CD4-positive, alpha-beta T cell treated with Interferon alpha-2 for 1 hour (primary cell): ENCODE measurements at regions not wholly inside any gene's neighbourhood (a gene's known extent, or its start where the extent isn't known, plus 50 kb on each side); places are given as distances from the start of the nearest gene placed in this dataset.

Experiments
- DNase-seq, 2 donors: peaks; one replicate each; pipeline ENCODE4 v3.0.0-alpha.2; 2020 to 2022

- DNase-seq, result no peak
These were observed 105.0 kb upstream of the ADGRL2 start for GRCh38 chr1:81695741-81696140.

- no peak for DNase-seq
These were observed 107.4 kb upstream of the ADGRL2 start for GRCh38 chr1:81693316-81693715.

DNA sequence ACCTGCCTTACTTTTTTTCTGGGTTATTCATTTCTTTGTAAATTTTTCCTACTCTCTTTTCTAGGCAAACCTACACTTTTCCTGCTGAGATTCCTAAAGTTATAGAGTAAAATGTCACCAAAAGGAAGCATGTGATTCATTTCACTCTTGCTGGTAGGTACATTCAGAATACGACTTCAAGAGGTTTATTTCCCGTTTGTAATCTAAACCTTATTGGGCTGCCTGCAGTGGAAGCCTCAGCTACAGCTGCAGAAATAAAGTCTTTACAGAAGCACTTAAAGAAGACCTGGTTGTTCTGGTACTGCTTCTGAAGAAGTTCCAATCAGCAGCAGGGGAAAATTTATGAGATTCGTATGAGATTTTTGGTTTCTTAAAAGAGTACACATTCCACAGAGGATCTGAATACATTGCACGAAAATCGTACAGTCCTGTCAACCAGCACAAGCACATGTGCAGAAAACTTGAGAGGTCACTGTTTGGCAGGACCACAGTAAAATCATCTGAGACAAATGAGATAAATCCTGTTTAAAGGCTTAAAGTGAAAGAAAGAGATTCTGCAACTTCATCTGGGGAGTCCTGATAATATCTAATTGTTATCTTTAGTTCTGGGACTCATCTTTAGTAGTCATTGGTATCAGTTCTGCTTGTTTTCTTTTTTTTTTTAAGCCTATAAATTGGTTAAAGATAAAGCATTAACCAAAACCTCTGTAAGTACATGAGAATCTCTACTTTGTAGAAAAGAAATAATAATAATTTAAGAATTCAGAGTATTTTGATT is 109.9 kb upstream of the ADGRL2 start:
- DNase-seq, result no peak

DNA sequence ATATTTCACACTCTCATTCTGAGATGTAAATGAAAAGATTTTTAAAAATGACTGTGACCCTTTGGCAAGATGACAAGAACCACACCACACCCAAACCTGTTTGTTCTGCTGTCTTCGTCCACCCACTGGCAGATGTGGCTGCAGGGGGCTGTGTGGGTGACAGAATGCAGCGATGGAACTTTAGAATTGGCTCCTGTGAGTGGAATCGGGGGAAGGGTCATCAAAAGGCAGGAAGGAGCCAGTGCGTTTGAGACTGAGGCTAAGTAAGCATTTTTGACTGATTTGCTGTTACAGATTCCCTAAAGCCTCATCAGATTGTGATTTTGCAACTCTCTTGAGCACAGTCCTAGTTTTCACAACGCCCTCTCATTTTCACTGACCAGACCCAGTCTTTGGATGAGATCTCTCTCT is 111.2 kb upstream of the ADGRL2 start:
- no peak for DNase-seq

- no peak for DNase-seq
These were observed 118.2 kb upstream of the ADGRL2 start for GRCh38 chr1:81682490-81682889.

- DNase-seq, result no peak
These were observed 119.0 kb upstream of the ADGRL2 start for GRCh38 chr1:81681601-81682266.

GRCh38 chr1:81681114-81681513 is 119.6 kb upstream of the ADGRL2 start:
- no peak for DNase-seq

DNA sequence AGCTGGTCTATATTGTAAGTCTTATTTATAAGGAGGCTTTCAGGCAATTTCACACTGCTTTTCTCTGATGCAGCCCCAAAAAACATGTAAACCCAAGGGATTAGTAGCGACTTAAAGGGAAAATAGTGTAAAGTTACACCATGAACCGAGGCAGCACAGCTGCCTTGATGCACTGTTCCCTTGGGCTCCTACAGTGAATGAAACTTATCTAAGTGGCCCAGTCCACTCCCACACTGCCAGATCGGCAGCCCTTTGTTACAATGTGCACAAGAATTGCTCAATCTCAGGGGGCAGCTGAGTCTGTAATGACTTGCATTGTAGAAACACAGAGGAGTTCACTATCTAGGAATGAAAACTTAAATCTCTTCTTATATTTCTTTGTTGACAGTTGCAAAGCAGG is 120.8 kb upstream of the ADGRL2 start:
- DNase-seq, result no peak

DNA sequence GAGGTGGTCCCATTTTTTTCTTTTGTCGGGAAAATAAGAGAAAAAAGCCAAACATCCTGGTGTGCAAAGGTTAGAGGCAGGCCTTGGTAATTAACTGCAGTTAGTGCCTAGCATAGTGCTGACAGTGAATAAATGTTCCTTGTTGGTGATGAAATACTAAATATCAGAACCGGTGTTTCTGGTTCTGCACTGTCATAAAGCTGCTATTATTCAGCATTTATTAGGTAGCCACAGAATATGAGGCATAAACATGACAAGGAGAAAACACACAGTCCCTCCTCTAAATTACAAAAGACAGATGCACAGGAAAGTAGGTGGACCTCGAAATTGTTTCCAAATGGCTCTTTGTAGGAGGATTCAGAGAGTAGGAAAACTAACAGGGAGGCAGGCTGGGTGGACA is 122.0 kb upstream of the ADGRL2 start:
- no peak for DNase-seq

DNA sequence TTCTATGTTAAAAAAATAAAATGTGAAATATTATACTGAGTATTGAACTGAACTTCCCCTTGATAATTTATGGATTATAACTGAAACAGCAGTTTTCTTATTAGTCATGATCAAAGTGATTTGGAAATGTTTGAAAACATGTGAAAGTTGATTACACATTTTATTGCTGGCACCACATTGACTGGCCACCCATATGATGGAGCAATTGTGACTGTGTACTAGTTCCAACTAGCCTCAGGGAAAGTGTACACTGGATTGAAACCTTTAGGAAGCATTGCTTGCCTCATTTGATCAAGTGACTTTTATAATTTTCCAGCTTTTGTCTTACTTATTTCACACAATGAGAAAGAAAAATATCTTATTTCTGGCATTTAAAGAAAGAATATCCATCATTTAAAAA is 128.0 kb upstream of the ADGRL2 start:
- no peak for DNase-seq

GRCh38 chr1:81671038-81671437 is 129.7 kb upstream of the ADGRL2 start:
- DNase-seq, result no peak

- no peak for DNase-seq
These were observed 130.4 kb upstream of the ADGRL2 start for GRCh38 chr1:81670286-81670685.

DNA sequence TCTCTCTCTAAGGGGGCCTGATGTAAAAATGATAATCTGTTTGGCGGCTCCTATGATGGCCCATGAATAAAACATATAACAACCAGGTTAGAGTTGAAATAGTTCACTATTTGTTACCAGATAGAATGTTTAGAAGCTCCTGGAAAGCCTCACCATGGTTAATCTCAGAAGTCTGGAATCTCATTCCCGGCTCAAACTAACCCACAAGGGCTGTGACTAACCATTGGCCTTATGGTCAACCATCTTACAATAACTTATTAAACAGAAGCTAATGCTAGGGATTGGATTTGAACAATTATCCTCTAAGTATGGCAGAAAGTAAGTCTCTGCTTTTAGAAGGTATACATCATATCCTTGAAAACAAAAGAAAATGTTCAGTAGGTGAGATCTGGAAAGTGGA is 134.1 kb upstream of the ADGRL2 start:
- no peak for DNase-seq

DNA sequence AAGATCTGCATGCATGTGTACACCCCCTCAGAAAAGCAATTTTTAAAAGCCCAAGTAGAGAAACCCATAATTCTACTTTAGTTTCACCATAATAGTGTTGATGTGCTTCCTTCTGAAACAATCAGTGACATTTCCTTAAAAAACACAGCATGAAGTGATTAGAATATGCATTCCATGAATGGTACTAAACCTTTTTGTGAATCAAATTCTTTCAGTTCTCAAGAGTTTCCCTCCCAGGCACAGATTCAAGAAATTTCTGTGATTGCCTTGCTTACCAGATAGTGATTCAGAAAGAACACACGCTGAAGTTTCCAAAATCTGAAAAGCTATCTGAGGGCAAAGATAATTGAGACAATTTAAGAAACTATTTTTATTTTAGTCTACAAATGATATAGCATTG is 136.4 kb upstream of the ADGRL2 start:
- no peak for DNase-seq

DNA sequence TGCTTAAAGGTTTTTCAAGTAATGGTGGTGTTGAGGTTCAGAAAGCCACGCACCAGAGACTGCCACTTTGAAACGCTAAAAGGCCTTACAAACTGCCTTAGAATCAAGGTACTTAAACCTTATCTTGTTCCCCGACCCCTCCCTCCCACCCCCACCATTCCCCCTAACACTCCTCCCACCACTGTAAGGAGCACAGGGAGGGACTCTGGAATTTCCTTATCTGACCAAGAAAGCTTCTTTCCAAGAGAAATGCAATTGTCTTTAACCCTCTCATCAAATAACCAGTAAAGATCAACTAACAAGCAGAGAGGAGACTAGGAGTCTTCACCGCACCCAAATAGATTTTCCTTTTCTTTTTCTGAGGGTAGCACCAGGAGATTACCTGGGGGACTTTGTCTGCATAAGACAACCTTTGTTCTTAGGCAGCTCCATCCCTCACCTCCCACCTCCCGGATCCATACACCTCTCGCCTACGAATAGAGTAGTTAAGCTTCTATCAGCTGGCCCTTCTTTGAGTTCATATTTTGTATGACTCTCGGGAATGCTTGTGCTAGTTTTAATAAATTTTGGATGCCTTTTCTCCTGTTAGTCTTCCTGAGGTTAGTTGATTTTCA is 137.7 kb upstream of the ADGRL2 start:
- no peak for DNase-seq

GRCh38 chr1:81660286-81660685 is 140.4 kb upstream of the ADGRL2 start:
- no peak for DNase-seq

- DNase-seq, result no peak
These were observed 146.1 kb upstream of the ADGRL2 start for GRCh38 chr1:81654657-81655056.

GRCh38 chr1:81654147-81654546 is 146.6 kb upstream of the ADGRL2 start:
- DNase-seq, result no peak

- DNase-seq, result no peak
These were observed 150.0 kb upstream of the ADGRL2 start for GRCh38 chr1:81650776-81651175.

DNA sequence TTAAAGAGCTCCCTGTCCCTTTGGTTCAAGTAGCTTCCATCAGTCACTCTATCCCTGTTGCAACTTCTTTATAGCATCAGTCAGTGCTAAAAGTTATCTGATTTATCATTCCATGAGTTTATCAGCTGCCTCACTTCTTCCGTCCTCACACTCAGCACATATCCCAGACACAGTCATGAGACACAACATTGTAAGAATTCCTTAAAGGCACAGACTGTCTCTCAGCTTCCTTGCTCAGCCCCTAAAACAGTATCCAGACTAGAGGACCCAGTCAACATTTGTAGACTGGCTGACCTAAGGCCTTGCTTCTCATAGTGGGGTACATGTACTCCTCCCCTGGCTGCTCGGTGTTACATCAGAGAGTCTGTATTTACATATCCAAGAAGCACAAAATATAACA is 164.9 kb upstream of the ADGRL2 start:
- DNase-seq, result no peak

- no peak for DNase-seq
These were observed 166.4 kb upstream of the ADGRL2 start for GRCh38 chr1:81634294-81634693.

DNA sequence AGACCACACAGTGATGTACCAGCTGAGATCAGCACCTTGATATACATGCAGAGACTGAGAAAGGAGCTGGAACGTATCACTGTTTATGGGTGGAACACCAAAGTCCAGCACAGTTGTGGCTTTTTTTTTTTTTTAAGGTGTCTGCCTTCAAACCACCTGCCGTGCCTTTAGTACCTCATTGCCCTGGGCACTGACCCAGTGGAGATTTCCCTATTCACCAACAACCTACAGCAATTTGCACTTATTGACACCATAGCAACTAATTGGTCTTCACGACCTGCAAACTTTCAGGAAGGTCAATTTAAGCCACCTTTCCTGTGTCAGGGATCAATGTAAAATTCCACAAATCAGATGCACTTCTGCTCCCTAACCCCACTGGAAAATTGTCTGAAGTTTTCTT is 181.6 kb upstream of the ADGRL2 start:
- no peak for DNase-seq

DNA sequence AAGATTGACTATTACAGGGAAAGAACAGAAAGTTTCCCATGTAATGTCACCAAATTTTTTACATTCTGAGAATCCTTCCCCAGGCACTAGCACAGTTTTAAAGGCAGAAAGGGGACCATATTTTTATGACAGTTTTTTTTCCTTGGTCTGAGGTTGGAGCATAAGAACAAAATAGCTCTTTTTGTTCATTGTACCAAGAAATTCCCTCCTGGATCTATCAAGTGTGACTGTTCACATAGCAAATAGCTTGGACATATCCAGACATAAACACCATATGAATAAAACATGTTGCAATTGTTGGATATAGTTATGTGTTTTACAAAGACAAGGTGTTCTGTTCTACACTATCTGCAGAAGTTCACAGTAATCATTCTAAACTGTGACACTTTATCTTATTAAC is 182.4 kb upstream of the ADGRL2 start:
- no peak for DNase-seq

GRCh38 chr1:81617308-81617967 is 183.3 kb upstream of the ADGRL2 start:
- DNase-seq, result no peak
